Activated CD8-positive, alpha-beta memory T cell treated with anti-CD3 and anti-CD28 coated beads, Interleukin-2, amount 10 ng/mL, durations not matched to agents 7 days and 5 days (primary cell): ENCODE measurements at regions not wholly inside any gene's neighbourhood (a gene's known extent, or its start where the extent isn't known, plus 50 kb on each side); places are given as distances from the start of the nearest gene placed in this dataset.
"Not testable (repeated sequence)": the region's sequence is repeated elsewhere in the genome, so short reads cannot be mapped to it uniquely, and the experiment has no call there.

Experiments used
- ATAC-seq: fragments of 150-1000 bp; cut with Tn5 transposase; one replicate; pipeline ENCODE4 v1.10.0; 2021; ENCODE audit warnings: moderate library complexity
- CTCF ChIA-PET: fragments of 350-600 bp; sonication (Branson Sonifier 250); formaldehyde crosslinking; loops from one replicate; lab custom pipeline; 2021; ENCODE audit warnings: antibody characterized with exemption; lab: Charles Lee
- DNase-seq: peaks from one replicate; pipeline ENCODE4 v3.0.0-alpha.2; 2020
- H3K27ac Mint-ChIP-seq: one replicate; pipeline ENCODE4 v1.8.0; 2021; ENCODE audit warnings: mild to moderate bottlenecking, mixed read lengths
- H3K27me3 Mint-ChIP-seq: one replicate; pipeline ENCODE4 v1.8.0; 2021; ENCODE audit warnings: mixed read lengths
- H3K36me3 Mint-ChIP-seq: one replicate; pipeline ENCODE4 v1.8.0; 2021; ENCODE audit warnings: mild to moderate bottlenecking, mixed read lengths
- H3K4me1 Mint-ChIP-seq: one replicate; pipeline ENCODE4 v1.8.0; 2021; ENCODE audit warnings: mixed read lengths
- H3K4me3 Mint-ChIP-seq: one replicate; pipeline ENCODE4 v1.8.0; 2021; ENCODE audit warnings: mild to moderate bottlenecking, moderate library complexity, mixed read lengths
- H3K9me3 Mint-ChIP-seq: one replicate; pipeline ENCODE4 v1.8.0; 2022; ENCODE audit warnings: low read depth, mixed read lengths

DNA sequence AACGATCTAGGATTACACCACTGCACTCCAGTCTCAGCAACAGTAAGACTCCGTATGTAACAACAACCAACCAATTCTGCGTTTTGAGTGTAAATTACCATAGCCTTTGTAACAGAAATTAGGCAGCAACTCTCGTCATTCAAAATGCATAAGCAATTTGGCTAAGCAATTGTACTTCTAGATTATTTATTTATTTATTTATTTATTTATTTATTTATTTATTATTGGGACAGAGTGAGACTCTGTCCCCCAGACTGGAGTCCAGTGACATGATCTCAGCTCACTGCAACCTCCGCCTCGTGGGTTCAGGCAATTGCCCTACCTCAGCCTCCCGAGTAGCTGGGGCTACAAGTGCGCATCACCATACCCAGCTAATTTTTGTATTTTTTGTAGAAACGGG is 217.7 kb downstream of the POTEG start:
- CTCF ChIA-PET, H3K4me3 Mint-ChIP-seq, H3K27ac Mint-ChIP-seq: not testable (repeated sequence)

DNA sequence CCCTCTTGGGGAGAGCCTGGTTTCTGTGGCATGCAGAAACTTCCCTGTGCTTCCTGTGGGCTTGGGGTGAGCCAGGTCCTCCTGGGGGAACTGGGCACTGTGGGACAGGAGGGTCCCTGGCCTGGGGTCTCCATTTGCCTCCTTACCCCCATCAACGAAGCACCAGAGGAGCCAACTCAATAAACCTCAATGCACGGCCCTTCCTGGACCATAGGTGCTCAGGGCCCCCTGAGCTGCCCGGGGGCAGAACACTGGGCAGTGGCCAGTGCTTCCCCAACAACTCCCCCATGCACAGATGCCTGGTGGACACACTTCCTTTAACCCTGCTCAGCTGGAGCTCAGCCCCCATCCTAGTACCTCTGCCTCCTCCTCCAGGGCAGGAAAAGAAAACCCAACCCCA is 214.7 kb downstream of the POTEG start:
- not testable (repeated sequence) for H3K9me3 Mint-ChIP-seq, H3K27me3 Mint-ChIP-seq, ATAC-seq

More for the DNA sequence above, 217.7 kb downstream of the POTEG start:
- not testable (repeated sequence) for DNase-seq, H3K27me3 Mint-ChIP-seq, H3K36me3 Mint-ChIP-seq, H3K9me3 Mint-ChIP-seq, H3K4me1 Mint-ChIP-seq, ATAC-seq

DNA sequence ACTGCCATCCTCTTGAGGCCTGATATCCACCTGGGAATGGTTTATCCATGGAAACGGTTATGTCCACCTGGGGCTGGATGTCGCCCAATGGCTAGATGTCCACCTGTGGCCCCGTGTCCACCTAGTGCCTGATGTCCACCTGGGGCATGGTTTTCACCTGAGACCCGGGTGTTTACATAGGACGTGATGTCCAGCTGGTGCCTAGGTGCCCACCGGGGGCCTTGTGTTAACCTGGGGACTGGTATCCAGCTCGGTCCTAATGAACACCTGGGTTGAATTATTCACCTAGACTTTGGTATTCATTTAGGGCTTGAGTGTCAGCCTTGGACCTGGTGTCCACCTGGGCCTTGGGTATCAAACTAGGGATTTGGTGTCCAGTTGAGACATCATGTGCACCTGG is 202.7 kb downstream of the POTEG start:
- H3K27ac Mint-ChIP-seq, H3K27me3 Mint-ChIP-seq, H3K9me3 Mint-ChIP-seq: not testable (repeated sequence)

More for the DNA sequence above, 214.7 kb downstream of the POTEG start:
- DNase-seq, H3K36me3 Mint-ChIP-seq, H3K4me1 Mint-ChIP-seq, H3K4me3 Mint-ChIP-seq, H3K27ac Mint-ChIP-seq, CTCF ChIA-PET: not testable (repeated sequence)

DNA sequence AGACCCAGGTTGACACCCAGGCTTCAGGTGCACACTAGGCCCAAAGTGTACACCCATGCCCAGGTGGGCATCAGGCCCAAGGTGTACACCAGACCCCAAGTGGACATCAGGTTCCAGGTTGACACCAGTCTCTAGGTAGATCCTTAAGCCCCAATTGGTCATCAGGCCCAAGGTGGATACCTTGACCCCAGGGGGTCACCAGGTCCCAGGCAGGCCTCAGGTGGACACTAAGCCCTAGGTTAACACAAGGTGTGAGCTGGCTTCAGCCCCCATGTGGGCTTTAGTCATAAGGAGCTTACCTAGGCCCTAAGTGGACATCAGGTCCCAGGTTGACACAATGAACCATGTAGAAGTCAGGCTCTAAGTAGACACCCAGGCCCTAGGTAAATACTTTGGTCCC is 200.1 kb downstream of the POTEG start:
- CTCF ChIA-PET, H3K36me3 Mint-ChIP-seq, H3K4me3 Mint-ChIP-seq, H3K4me1 Mint-ChIP-seq, H3K27ac Mint-ChIP-seq, H3K9me3 Mint-ChIP-seq, DNase-seq, ATAC-seq, H3K27me3 Mint-ChIP-seq: not testable (repeated sequence)

More for the DNA sequence above, 202.7 kb downstream of the POTEG start:
- ATAC-seq, CTCF ChIA-PET, H3K4me3 Mint-ChIP-seq, H3K36me3 Mint-ChIP-seq, DNase-seq, H3K4me1 Mint-ChIP-seq: not testable (repeated sequence)

DNA sequence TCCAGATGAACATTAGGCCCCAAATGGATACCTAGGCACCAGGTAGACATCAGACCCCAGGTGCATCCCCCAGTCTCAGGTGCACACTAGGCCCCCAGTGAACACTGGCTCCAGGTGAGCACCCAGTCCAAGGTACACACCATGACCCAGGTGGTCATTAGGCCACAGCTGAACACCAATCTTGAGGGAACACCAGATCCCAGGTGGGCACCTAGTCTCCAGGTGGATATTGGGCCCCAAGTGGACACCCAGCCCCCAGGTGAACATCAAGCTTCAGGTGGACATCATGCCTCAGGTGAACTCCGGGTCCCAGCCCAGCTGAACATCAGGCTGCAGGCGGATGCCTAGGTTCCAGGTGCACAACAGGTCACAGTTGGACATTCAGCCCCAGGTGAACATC is 196.5 kb downstream of the POTEG start:
- H3K27me3 Mint-ChIP-seq, H3K4me3 Mint-ChIP-seq, H3K9me3 Mint-ChIP-seq, H3K4me1 Mint-ChIP-seq, H3K27ac Mint-ChIP-seq, H3K36me3 Mint-ChIP-seq, CTCF ChIA-PET, DNase-seq, ATAC-seq: not testable (repeated sequence)

DNA sequence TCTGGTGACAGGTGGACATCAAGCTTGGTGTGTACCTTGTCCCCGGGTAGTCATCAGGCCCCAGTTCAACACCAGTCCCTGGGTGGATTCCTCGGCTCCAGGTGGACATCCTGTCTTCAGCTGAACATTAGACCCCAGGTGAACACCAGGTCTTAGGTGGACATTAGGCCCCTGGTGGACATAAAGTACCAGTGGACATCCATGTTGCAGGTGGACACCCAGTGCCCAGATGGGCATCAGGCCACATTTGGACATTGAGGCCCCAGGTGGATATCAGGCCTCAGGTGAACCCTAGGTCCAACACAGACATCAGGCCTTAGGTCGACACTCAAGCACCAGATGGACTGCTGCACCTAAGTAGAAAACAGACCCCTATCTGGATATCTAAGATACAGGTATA is 195.6 kb downstream of the POTEG start:
- H3K4me3 Mint-ChIP-seq, H3K9me3 Mint-ChIP-seq, DNase-seq, H3K36me3 Mint-ChIP-seq, H3K4me1 Mint-ChIP-seq, CTCF ChIA-PET, ATAC-seq, H3K27me3 Mint-ChIP-seq, H3K27ac Mint-ChIP-seq: not testable (repeated sequence)

DNA sequence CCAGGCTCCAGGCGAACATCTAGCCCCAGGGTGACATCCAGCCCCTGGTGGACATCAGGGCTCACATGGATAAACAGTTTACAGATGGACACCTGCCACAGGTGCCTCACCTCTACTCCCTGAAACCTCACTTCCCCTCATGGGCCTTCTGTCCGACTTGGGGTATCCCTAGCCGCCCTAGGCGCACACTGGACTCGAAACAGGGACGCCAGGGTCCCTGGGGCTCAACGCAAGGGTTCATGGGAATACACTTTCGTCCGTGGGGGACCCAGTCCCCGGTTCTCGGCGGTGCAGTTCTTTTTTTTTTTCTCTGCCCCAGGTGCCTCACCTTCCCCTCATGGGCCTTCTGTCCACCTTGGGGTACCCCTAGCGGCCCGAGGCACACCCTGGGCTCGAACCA is 194.2 kb downstream of the POTEG start:
- CTCF ChIA-PET, DNase-seq, H3K36me3 Mint-ChIP-seq, H3K4me1 Mint-ChIP-seq, H3K4me3 Mint-ChIP-seq, H3K9me3 Mint-ChIP-seq, ATAC-seq, H3K27me3 Mint-ChIP-seq, H3K27ac Mint-ChIP-seq: not testable (repeated sequence)

DNA sequence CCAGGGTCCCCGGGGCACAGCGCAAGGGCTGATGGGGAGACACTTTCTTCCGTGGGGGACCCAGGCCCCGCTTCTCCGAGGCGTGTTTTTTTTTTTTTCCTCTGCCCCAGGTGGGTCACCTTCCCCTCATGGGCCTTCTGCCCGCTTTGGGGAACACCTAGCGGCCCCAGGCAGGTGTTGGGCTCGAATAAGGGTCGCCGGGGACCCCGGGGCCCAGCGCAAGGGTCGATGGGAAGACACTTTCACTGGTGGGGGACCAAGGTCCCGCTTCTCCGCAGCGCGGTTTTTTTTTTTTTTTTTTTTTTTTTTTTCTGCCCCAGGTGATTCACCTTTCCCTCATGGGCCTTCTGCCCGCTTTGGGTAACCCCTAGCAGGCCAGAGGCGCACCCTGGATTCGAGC is 193.8 kb downstream of the POTEG start:
- H3K27ac Mint-ChIP-seq, H3K4me1 Mint-ChIP-seq, H3K9me3 Mint-ChIP-seq, CTCF ChIA-PET, H3K4me3 Mint-ChIP-seq, ATAC-seq, DNase-seq, H3K36me3 Mint-ChIP-seq, H3K27me3 Mint-ChIP-seq: not testable (repeated sequence)

DNA sequence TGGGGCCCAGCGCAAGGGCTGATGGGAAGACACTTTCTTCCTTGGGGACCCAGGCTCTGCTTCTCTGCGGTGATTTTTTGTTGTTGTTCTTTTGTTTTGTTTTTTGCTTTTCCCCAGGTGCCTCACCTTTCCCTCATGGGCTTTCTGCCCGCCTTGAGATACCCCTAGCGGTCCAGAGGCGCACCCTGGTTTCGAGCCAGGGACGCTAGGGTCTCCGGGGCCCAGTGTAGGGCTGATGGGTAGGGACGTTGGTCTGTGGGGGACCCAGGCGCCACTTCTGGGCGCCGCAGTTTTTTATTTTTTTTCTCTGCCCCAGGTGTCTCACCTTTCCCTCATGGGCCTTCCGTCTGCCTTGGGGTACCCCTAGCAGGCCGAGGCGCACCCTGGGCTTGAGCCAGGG is 192.7 kb downstream of the POTEG start:
- not testable (repeated sequence) for H3K27ac Mint-ChIP-seq, H3K4me3 Mint-ChIP-seq

DNA sequence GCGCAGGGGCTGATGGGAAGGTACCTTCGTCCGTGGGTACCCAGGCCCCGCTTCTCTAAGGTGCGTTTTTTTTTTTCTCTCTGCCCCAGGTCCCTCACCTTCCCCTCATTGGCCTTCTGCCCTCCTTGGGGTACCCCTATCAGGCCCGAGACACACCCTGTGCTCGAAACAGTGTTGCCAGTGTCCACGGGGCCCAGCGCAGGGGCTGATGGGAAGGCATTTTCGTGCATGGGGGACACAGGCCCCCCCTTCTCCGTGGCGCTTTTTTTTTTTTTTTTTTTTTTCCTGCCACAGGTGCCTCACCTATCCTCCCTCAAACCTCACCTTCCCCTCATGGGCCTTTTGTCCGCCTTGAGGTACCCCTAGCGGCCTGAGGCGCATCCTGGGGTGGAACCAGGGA is 191.6 kb downstream of the POTEG start:
- CTCF ChIA-PET, H3K9me3 Mint-ChIP-seq, H3K4me1 Mint-ChIP-seq, H3K27ac Mint-ChIP-seq, H3K36me3 Mint-ChIP-seq, DNase-seq, H3K27me3 Mint-ChIP-seq, ATAC-seq, H3K4me3 Mint-ChIP-seq: not testable (repeated sequence)

More for the DNA sequence above, 192.7 kb downstream of the POTEG start:
- ATAC-seq, DNase-seq, H3K9me3 Mint-ChIP-seq, H3K27me3 Mint-ChIP-seq, H3K36me3 Mint-ChIP-seq, CTCF ChIA-PET, H3K4me1 Mint-ChIP-seq: not testable (repeated sequence)

DNA sequence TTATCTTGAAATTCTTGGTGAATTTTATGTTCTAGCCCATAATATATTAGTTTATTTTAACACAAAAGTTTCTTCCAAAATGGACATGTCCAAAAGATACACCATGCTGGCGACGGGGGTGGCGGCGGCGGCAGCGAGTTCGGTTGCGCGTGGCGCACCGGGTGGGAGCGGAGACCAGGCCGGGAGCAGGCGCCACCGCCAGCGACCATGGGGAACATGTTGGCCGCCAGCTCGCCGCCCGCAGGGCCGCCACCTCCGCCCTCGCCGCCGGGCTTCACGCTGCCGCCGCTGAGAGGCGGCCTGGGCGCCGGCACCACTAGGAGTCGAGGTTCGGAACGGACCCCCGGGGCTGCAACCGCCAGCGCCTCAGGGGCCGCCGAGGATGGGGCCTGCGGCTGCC is 167.2 kb downstream of the POTEG start:
- H3K36me3 Mint-ChIP-seq, H3K27me3 Mint-ChIP-seq, DNase-seq, H3K27ac Mint-ChIP-seq, H3K9me3 Mint-ChIP-seq, H3K4me3 Mint-ChIP-seq, H3K4me1 Mint-ChIP-seq, ATAC-seq, CTCF ChIA-PET: not testable (repeated sequence)

DNA sequence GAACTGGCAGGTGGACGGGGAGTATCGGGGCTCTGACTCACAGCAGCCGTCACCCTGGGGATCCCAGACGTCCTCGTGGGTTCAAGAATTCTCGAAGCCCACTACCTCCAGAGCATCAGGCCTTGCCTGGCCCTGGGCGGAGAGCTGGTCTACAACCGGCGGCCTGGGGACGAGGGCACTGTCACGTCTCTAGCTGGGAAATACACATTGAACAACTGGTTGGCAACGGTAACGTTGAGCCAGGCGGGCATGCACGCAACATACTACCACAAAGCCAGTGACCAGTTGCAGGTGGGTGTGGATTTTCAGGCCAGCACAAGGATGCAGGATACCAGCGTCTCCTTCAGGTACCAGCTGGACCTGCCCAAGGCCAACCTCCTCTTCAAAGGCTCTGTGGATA is 166.5 kb downstream of the POTEG start:
- H3K4me1 Mint-ChIP-seq, H3K27me3 Mint-ChIP-seq, H3K4me3 Mint-ChIP-seq, DNase-seq, ATAC-seq, CTCF ChIA-PET, H3K36me3 Mint-ChIP-seq, H3K9me3 Mint-ChIP-seq, H3K27ac Mint-ChIP-seq: not testable (repeated sequence)

DNA sequence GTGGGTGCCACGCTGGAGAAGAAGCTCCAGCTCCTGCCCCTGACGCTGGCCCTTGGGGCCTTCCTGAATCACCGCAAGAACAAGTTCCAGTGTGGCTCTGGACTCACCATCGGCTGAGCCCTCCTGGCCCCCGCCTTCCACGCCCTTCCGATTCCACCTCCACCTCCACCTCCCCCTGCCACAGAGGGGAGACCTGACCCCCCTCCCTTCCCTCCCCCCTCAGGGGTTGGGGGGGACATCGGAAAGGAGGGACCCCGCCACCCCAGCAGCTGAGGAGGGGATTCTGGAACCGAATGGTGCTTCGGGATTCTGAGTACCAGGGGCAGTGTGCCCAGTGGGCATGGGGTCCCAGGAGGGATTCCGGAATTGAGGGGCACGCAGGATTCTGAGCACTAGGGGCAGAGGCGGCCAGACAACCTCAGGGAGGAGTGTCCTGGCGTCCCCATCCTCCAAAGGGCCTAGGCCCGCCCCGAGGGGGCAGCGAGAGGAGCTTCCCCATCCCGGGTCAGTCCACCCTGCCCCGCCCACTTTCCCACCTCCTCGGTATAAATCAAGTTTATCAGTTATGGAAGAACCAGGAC is 166.0 kb downstream of the POTEG start:
- CTCF ChIA-PET, H3K36me3 Mint-ChIP-seq, H3K27ac Mint-ChIP-seq, H3K27me3 Mint-ChIP-seq, H3K4me1 Mint-ChIP-seq, DNase-seq, H3K4me3 Mint-ChIP-seq, ATAC-seq, H3K9me3 Mint-ChIP-seq: not testable (repeated sequence)

DNA sequence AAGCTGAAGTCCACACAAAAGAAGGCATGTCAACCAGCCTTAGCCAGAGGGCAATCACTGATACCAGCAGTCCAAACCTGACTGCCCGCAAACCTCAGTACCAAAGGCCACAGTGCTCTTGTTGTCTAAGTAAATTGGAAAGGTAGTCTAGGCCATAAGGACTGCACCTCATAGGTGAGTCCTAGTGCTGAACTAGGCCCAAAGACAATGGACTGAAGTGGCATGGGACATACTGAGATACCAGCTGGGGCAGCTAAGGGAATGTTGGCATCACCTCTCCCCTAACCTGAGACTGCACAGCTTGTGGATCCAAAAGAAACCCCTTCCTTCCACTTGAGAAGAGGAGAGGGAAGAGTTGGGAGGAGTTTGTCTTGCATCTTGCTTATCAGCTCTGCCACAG is 161.9 kb downstream of the POTEG start:
- CTCF ChIA-PET, H3K27ac Mint-ChIP-seq, H3K27me3 Mint-ChIP-seq: not testable (repeated sequence)

DNA sequence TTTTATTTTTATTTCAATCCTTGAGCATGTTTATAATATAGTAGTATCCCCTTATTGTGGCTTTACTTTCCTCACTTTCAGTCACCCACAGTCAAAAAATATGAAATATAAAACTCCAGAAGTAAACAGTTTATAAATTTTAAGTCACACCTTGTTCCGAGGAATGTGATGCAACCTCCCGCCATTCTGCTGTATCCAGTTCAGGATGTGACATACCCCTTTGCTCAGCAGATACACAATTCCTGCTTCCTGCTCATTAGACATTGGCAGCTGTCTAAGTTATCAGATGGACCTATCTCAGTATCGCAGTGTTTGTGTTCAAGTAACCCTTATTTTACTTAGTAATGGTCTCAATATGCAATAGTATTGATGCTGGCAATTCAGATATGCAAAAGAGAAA is 144.5 kb downstream of the POTEG start:
- DNase-seq, H3K27ac Mint-ChIP-seq, H3K4me1 Mint-ChIP-seq, CTCF ChIA-PET, H3K36me3 Mint-ChIP-seq, ATAC-seq, H3K27me3 Mint-ChIP-seq, H3K4me3 Mint-ChIP-seq, H3K9me3 Mint-ChIP-seq: not testable (repeated sequence)

More for the DNA sequence above, 161.9 kb downstream of the POTEG start:
- not testable (repeated sequence) for H3K9me3 Mint-ChIP-seq, H3K4me3 Mint-ChIP-seq, DNase-seq, H3K4me1 Mint-ChIP-seq, H3K36me3 Mint-ChIP-seq, ATAC-seq
